ENCODE measurements at regions not wholly inside any gene's neighbourhood (a gene's known extent, or its start where the extent isn't known, plus 50 kb on each side); places are given as distances from the start of the nearest gene placed in this dataset.

DNA sequence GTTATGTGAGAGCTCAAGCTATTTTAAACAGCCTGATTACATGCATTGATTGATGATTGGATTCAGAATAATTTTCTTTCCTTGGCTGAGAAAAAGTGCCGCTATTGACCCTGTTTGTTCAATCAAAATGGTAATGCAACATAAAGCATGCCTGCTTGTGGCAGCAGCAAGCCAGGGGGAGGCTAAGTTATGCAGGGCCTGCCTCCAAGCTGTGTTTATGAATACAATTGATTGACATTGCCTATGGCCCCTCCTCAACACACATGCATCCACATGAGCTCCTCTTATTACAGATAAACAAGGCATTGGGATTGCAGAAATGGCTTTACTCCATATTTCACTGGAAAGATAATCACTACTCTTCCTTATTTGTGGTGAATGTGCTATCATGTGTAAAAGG lies 395.6 kb downstream of the TDRD15 start:
- intact Hi-C loops (cut with micrococcal nuclease): no loop called here
- Histone ChIP-seq H3K36me3 (ENCODE audit: control insufficient read depth, insufficient read depth, low read length) (no peaks in the 10 kb centered on the region), H3K27me3 (ENCODE audit: control insufficient read depth, insufficient read depth, low read length) (no peaks in the 10 kb centered on the region), H3K9me3 (ENCODE audit: control insufficient read depth, insufficient read depth, low read length) (no peaks in the 10 kb centered on the region), H3K4me3 (ENCODE audit: low read length) (no peak overlapping the region), H3K4me1 (ENCODE audit: control insufficient read depth, insufficient read depth, low read length) (no peaks in the 10 kb centered on the region), H3K27ac (ENCODE audit: low read length) (no peak overlapping the region)
- H3K9me3 Mint-ChIP-seq: peaks cover 7 to 14% of the 10 kb centered on the region in 2 donors
- no peaks in the 10 kb centered on the region for H3K27me3 Mint-ChIP-seq (ENCODE audit: low read depth in 2 of 2)
- no peaks in the 10 kb centered on the region for H3K4me1 Mint-ChIP-seq
- 88% methylated on average over 1 of the region's 1 CpG for WGBS (ENCODE audit: insufficient coverage)
- no peak for DNase-seq
- TF ChIP-seq, protein P1, sequence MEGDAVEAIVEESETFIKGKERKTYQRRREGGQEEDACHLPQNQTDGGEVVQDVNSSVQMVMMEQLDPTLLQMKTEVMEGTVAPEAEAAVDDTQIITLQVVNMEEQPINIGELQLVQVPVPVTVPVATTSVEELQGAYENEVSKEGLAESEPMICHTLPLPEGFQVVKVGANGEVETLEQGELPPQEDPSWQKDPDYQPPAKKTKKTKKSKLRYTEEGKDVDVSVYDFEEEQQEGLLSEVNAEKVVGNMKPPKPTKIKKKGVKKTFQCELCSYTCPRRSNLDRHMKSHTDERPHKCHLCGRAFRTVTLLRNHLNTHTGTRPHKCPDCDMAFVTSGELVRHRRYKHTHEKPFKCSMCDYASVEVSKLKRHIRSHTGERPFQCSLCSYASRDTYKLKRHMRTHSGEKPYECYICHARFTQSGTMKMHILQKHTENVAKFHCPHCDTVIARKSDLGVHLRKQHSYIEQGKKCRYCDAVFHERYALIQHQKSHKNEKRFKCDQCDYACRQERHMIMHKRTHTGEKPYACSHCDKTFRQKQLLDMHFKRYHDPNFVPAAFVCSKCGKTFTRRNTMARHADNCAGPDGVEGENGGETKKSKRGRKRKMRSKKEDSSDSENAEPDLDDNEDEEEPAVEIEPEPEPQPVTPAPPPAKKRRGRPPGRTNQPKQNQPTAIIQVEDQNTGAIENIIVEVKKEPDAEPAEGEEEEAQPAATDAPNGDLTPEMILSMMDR (IDR thresholded peaks at IDR 0.05): no peak
- ATAC-seq: no peak
- no peaks in the 10 kb centered on the region for H3K36me3 Mint-ChIP-seq
- H3K4me3 Mint-ChIP-seq: no peak overlapping the region
- no peak overlapping the region for H3K27ac Mint-ChIP-seq

DNA sequence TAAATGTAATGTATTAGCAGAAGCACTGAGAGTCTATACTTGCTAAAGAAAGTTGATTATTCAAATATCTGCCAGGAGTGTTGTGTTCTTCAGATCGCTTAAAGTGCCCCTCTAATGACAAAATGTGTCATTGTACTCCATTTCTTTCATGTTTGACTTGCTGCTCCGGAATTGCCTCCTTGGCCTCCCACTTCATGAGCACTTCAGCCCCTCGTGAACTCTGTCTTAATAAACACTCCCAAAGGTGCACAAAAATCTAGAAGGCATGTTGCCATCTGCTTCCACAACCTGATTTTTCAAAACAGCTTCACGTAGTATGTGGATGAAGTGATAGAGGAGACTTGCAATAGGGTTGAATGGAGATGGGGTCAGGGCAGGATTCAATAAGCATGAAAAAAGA lies 396.1 kb downstream of the TDRD15 start:
- 73% methylated on average over 4 of the region's 4 CpGs for WGBS (ENCODE audit: insufficient coverage)
- intact Hi-C loops (cut with micrococcal nuclease): no loop called here

DNA sequence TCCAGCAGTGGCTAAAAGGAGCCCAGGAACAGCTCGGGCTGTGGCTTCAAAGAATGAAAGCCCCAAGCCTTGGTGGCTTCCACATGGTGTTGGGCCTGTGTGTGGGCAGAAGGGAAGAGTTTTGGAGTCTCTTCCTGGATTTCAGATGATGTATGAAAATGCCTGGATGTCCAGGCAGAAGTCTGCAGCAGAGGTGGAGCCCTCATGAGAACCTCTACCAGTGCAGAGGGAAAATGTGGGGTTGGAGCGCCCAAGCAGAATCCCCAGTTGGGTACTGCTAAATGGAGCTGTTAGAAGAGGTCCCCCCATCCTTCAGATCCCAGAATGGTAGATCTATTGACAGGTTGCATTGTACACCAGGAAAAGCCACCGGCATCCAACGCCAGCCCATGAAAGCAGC lies 412.1 kb downstream of the TDRD15 start:
- ATAC-seq (no peak), DNase-seq (no peak)
- Mint-ChIP-seq H3K36me3 (peaks cover 9% of the 10 kb centered on the region), H3K27ac (no peak overlapping the region), H3K9me3 (peaks cover 17 to 26% of the 10 kb centered on the region in 2 donors), H3K27me3 (ENCODE audit: low read depth in 2 of 2) (no peaks in the 10 kb centered on the region), H3K4me1 (no peaks in the 10 kb centered on the region), H3K4me3 (no peak overlapping the region)
- TF ChIP-seq, protein P1 (IDR thresholded peaks at IDR 0.05): no peak
- Histone ChIP-seq H3K27ac (ENCODE audit: low read length) (no peak overlapping the region), H3K9me3 (ENCODE audit: control insufficient read depth, insufficient read depth, low read length) (peaks cover 12% of the 10 kb centered on the region), H3K36me3 (ENCODE audit: control insufficient read depth, insufficient read depth, low read length) (no peaks in the 10 kb centered on the region), H3K27me3 (ENCODE audit: control insufficient read depth, insufficient read depth, low read length) (no peaks in the 10 kb centered on the region), H3K4me1 (ENCODE audit: control insufficient read depth, insufficient read depth, low read length) (no peaks in the 10 kb centered on the region), H3K4me3 (ENCODE audit: low read length) (no peak overlapping the region)
- 76% methylated on average over 4 of the region's 4 CpGs for WGBS (ENCODE audit: insufficient coverage)
- intact Hi-C loops (cut with micrococcal nuclease): no loop called here

More for the DNA sequence above, 396.1 kb downstream of the TDRD15 start:
- H3K27ac ChIP-seq (ENCODE audit: low read length): no peak overlapping the region
- H3K9me3 Mint-ChIP-seq: peaks cover 8 to 14% of the 10 kb centered on the region in 2 donors
- TF ChIP-seq, protein P1 (IDR thresholded peaks at IDR 0.05): no peak
- H3K4me1 ChIP-seq (ENCODE audit: control insufficient read depth, insufficient read depth, low read length): no peaks in the 10 kb centered on the region
- H3K36me3 Mint-ChIP-seq: no peaks in the 10 kb centered on the region
- no peaks in the 10 kb centered on the region for H3K27me3 Mint-ChIP-seq (ENCODE audit: low read depth in 2 of 2)
- no peak overlapping the region for H3K4me3 ChIP-seq (ENCODE audit: low read length)
- no peaks in the 10 kb centered on the region for H3K36me3 ChIP-seq (ENCODE audit: control insufficient read depth, insufficient read depth, low read length)
- ATAC-seq (no peak), DNase-seq (no peak)
- H3K27ac Mint-ChIP-seq: no peak overlapping the region
- no peaks in the 10 kb centered on the region for H3K27me3 ChIP-seq (ENCODE audit: control insufficient read depth, insufficient read depth, low read length)
- no peaks in the 10 kb centered on the region for H3K4me1 Mint-ChIP-seq
- H3K9me3 ChIP-seq (ENCODE audit: control insufficient read depth, insufficient read depth, low read length): no peaks in the 10 kb centered on the region
- H3K4me3 Mint-ChIP-seq: no peak overlapping the region

DNA sequence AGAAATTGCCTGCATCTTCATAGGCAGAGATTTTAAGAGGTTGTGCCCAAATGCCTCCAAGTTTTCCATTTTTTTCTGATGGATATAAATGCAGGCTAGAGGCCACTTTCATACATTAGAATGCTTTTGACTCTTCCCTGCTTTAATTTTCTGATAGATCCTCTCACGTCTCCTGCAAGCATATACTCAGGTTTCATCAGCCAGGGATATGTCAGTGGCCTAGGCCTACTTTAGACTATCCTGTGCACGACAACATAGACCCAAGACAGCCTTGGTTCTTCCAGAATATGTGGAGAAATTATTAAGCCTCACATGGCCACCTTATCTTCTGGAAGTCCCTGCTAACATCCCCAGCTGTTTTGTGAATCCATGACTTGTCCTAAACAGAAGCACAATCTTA lies 415.9 kb downstream of the TDRD15 start:
- Mint-ChIP-seq H3K4me3 (no peak overlapping the region), H3K4me1 (no peaks in the 10 kb centered on the region), H3K27me3 (ENCODE audit: low read depth in 2 of 2) (no peaks in the 10 kb centered on the region), H3K36me3 (peaks cover 6% of the 10 kb centered on the region), H3K9me3 (peaks cover 19 to 23% of the 10 kb centered on the region in 2 donors), H3K27ac (no peak overlapping the region)
- no peaks in the 10 kb centered on the region for H3K27me3 ChIP-seq (ENCODE audit: control insufficient read depth, insufficient read depth, low read length)
- intact Hi-C loops (cut with micrococcal nuclease): no loop called here
- TF ChIP-seq, protein P1 (IDR thresholded peaks at IDR 0.05): no peak
- no peak overlapping the region for H3K27ac ChIP-seq (ENCODE audit: low read length)
- no peaks in the 10 kb centered on the region for H3K4me1 ChIP-seq (ENCODE audit: control insufficient read depth, insufficient read depth, low read length)
- H3K9me3 ChIP-seq (ENCODE audit: control insufficient read depth, insufficient read depth, low read length): peaks cover 12% of the 10 kb centered on the region
- H3K4me3 ChIP-seq (ENCODE audit: low read length): no peak overlapping the region
- no peak for DNase-seq
- no peak for ATAC-seq
- H3K36me3 ChIP-seq (ENCODE audit: control insufficient read depth, insufficient read depth, low read length): no peaks in the 10 kb centered on the region
- 84% methylated on average over 2 of the region's 2 CpGs for WGBS (ENCODE audit: insufficient coverage)
